HG02973 (cell line): ENCODE measurements at regions not wholly inside any gene's neighbourhood (a gene's known extent, or its start where the extent isn't known, plus 50 kb on each side); places are given as distances from the start of the nearest gene placed in this dataset.

Experiments used
- ATAC-seq: cut with Tn5 transposase; IDR thresholded peaks from one replicate; pipeline ENCODE4 v1.9.1; 2021; ENCODE audit warnings: moderate library complexity; ENCODE audit not compliant: unreplicated experiment

DNA sequence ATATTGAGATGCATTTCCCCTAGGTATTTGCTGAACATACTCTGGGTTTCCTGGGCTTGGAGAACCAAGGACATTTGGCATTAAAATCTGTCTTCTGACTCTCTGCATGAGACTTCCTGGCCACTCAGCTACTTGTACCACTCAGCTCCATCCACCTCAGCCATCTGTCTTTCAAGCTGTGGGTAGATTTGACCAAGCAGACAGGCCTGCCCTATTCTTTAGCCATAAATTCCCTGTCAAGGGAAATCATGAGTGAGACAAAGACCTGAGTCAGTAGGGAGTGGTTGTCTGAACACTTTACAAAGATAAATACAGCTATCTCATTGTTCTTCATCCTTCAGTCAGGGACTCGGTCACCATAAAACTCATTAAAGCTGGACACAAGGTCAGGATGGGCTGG is 399.1 kb downstream of the GPAM start:
- ATAC-seq, result no peak

DNA sequence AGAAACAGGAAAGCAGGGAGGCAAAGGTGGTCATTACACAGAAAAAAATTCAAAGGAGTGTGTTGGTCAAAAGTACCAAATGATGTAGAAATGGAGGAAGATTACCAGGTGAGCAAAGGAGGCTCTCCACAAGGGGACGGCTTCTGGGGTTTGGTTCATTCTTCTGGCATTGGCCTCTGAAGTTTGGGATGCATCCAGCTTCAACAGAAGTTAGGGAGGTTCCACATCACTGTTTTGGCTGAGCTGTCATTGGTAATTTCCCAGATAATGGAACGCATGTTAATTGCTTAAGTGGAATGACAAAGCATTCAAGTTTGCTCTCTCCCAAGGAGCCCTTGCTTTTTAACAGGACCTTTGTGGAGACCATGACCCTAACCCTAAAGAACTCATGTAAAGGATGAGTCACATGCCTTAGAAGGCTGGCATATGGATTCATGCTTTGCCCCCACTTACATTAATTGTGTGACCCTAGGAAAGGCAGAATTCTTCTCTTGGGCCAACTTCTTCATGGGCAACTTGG is 398.6 kb downstream of the GPAM start:
- no peak for ATAC-seq

DNA sequence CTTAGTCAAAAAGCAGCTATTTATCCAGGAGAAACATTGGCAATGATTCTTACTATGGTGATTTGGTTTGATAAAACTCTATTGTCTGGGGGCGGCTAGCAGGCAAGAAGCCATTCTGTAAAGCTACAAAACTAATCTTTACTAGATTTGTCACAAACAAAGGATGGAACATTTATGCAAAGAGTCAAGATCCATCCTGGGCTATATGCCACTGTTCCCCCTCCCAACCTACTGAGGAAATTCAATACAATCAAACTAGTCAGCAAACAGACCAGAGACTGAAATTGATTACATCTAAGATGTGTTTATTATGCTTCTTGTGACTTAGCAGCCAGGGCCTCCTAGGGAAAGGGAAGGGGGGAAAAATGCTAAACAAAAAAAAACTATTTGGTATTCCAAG is 397.6 kb downstream of the GPAM start:
- ATAC-seq, result no peak

DNA sequence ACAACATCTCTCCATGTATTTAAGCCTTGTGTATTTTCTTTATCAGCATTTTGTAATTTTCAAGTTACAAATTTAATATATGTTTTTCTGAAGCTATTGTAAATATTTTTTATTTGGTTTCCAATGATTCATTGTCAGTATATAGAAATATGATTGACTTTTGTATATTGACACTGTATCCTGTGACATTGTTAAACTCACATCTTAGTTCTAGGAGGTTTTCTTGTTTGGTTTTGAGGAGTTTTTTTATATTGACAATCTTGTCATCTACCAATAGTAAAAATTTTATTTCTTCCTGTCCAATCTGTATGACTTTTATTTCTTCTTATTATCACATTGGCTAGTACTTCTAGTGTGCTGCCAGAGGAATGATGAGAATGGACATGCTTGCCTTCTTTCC is 393.7 kb downstream of the GPAM start:
- no peak for ATAC-seq

DNA sequence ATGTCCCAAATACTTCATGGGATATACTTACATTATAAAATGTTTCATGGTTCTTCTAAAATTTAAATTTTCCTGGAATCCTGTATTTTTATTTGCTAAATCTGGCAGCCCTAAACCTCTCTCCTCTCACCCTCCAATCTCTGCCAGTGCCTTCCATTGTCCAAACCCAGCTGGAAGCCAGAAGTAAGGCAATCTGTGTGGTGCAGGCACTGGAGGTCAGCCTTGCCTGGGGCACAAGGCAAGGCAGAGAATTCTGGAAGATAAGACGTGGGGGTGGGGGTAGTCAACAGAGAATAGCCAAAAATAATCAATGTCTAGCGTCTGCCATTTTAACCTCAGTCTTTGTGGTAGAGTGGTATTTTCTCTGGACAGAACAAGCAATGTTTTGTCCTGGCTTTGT is 381.7 kb downstream of the GPAM start:
- ATAC-seq, result no peak

DNA sequence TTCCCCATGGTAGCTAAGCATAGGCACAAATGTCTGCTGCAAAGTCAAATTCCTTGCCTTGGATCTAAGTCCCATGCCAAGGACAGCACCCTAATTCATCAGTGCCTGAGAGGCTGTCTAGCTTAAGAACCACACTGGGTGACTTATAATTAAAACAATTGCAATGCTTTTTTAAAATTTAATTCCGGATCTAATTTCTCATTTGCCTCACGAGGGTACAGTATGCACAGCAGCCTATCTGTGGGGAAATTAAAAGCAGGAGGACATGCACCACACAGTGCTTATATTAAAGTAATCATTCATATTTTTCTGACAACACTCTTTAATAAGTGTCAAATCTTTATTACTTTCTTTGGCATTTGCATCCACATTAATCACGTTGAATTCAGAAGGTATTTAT is 378.8 kb downstream of the GPAM start:
- ATAC-seq, result no peak

DNA sequence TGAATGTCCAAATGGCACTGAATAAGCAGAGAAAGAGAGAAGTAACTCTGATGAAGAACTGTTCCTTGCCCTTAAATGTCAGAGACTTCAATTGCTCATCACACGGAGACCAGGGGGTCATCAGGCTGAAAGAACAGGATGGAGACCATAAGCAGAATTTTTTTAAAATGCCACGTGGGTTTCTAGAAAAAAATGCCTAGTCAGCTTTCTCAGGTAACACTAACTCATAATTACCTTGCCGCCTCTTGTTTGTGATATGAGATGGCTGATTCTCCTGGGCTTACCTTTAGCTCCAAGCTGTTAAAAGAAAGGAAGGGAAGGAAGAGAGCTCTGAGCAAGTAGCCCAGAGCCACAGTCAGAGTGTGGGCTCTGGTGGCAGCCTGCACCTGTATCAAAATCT is 372.0 kb downstream of the GPAM start:
- no peak for ATAC-seq

DNA sequence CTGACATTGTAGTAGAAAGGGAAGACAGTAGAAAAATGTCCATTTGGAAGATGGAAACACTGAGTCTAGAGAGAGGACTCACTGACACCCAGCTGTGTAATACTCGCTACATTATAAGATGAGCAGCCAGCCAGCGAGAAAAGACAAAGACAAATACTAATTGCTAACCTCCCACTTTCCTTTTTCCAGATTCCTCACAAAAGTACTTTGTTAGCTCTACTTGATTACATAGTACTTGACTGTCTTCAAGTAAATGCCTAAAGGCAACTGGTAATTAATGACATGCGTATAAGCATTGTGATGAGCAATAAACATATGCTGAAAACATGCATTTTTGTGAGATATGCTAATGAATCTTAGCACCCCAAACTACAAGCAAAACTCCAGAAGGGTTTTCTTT is 363.1 kb downstream of the GPAM start:
- ATAC-seq, result no peak

DNA sequence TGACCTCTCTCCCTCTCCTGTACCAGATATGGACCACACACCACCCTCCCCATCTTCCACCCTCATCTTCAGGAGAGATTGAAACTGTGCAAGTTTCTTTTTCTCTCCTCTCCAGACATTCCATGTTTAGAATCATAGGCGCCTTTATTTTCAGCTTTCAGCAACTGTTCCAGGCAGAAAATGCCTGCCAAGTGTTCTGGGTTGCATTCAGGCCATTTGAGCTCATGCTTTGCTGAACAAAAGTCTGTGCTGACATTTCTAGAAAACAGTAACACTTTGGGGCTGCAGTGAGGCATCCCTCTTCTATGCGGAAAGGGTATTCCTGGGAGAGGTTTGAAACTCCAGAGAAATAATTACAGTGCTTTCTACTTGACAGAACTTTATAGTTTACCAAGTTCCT is 361.7 kb downstream of the GPAM start:
- ATAC-seq, result no peak

DNA sequence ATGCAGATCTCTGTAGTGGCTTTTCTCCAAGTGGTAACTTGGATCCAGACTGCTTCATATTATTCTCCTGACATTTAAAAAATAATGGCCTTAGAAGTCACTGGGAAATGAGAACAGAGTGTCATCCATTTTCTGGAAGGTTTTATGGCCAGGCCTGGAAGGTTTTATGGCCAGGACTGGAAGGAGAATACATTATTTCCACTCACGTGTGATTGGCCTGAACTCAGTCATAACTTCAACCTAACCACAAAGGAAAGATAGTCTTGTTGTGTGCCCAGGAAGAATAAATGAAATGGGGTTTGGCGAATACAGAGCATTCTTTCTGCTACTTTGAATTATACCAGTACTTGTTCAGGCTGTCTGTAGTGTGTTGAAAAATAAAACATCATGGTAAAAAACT is 360.9 kb downstream of the GPAM start:
- ATAC-seq, result no peak

DNA sequence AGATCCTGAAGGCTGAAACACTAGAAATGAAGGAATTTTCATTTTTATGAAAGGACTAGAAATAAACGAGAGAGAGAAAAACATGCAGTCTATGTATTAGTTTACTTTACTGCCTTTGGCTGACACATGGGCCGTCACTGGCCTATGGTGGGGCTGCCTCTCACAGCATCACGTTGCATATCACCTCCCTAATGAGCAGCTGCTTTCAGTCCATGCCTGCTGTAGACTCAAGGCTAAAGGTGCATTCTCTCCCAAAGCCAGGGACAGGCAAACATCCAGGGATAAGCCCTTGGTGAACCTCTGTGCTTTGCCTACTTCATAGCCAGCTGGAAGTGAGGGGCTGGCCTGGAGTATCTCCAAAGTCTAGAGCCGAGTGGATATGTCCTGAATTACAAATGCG is 359.4 kb downstream of the GPAM start:
- ATAC-seq, result no peak

DNA sequence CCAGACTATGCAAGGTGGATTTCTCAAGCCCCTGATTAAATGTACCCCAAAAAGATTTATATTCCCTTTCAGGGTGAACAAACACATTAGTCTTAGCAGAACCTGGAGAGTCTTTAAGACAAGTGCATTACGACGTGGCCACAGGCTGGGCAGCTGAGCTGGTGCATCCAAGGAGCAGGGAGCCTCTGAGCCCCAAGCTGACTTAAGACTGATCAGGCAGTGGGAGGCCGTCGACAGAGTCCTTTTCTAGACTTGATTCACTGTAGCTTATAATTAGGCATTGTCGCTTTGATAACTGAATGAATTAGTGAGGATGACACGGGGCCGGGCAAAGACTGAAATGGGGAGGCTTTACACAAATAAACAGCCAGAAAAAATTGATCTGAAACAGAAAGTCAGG is 353.2 kb downstream of the GPAM start:
- no peak for ATAC-seq

DNA sequence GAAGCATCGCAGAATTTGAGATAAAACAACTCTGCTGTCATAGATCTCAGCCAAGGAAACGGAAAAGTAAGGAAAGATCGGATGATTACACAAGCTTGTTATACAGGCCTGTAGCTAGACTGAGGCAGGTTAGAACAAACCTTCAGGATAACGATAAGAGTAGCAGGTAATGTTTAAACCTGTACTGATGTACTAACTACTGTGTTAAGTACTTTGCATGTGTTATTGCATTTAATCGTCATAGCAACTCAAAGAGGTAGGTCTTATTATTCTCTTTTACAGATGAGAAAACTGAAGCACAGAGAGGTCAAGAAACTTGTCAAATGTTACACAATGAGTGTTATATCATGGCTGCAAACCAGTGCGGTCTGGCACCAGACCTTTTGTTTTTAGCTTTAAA is 352.5 kb downstream of the GPAM start:
- ATAC-seq, result no peak

DNA sequence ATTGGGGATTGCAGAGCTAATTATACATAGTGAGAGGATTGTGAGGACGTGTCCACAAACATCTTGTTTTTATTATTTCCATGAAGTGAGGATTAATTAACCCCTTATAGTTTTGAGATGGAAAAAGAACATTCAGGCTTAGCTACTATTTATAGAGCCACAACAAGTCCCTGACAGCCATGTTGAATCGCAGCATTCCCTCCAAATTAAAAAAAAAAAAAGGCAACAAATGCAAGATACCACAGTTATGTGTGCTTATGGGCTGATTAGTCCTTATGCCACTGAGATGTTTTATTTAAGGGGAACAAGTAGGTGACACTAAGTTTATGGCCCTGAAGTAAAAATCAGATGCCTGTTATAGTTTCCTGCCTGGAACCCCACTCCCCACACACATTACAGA is 350.3 kb downstream of the GPAM start:
- ATAC-seq, result no peak

DNA sequence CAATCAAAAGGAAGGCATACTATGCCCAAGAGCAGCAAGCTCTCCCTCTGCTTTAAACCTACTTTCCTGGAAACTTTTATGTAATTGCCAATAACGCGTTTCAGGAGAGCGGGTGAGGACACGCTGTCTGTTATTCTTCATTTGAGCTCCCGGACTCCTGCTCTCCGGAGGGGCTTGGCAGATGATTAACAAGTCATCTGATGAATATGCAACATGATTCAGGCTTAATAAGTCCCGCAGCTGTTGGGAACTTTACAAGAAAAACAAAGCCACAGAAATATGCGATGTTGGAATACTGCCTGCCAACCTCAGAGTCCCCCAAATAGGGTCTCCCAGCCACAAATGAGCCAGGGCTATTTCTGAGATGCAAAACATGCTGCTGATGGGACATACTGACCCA is 348.0 kb downstream of the GPAM start:
- ATAC-seq, result no peak

DNA sequence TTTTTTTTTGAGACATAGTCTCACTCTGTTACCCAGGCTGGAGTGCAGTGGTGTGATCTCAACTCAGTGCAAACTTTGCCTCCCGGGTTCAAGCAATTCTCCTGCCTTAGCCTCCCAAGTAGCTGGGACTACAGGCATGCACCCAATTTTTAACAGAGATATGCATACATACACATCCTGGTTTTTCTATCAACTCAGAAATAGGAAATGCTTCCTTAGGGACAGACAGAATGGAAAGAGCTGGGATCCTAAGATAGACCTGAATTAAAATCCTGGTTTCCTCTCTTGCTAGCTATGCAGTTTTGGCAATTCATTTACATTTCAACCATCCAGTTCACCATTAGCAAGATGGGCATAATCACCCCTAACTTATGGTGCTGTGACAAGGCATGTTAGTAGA is 347.5 kb downstream of the GPAM start:
- ATAC-seq, result no peak

DNA sequence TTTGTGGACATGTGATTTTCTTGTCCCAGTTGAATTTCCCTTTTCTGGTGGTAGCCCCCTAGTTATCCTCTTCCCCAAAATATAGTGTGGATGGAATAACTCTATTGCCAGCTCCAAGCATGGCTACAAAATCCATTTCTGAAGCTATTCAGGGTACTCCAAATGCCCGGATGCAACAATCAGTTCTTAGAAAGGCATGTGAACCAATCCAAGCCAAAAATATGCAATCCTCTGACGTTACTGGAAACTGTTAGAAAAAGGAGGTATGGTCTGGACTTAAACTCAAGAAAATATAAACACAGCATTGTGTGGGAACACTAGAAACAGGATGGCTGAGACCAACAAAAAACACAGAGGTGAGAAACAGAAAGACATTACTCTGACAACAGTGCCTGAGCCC is 347.0 kb downstream of the GPAM start:
- ATAC-seq, result no peak

DNA sequence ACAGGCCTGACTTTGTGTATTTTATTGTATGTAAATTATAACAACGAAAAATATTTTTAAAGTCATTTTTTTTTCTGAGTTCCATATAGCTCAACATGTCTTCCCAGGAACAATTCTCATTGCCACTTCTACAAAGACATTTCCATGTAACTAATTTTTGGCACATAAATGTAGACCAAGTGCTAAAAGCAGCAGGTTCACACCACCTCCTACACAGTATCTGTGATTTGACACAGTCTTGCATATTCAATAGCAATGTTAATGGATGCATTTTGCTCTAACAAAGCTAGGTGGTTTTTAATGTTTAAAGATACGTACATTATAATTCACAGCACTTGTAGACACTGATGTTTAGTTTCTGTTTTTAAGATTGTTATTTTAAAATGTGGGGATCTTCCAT is 346.5 kb downstream of the GPAM start:
- ATAC-seq, result no peak

DNA sequence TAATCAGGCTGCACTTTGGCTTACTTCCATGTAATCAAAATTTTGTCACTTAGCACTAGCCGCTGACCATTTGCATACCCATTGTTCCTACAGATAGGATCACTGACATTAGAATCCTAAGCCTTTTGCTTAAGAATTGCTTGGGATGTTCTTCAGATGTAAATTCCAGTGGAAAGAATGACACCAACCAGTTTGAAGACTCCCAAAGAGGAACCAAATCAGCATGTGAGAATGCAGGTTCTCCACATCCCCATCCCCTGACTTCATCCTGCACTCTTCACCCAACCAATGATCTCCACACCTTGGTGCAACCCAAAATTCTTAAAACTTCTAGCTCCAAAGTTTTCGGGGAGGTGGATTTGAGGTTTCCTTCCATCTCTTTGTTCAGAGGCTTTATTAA is 345.6 kb downstream of the GPAM start:
- no peak for ATAC-seq

DNA sequence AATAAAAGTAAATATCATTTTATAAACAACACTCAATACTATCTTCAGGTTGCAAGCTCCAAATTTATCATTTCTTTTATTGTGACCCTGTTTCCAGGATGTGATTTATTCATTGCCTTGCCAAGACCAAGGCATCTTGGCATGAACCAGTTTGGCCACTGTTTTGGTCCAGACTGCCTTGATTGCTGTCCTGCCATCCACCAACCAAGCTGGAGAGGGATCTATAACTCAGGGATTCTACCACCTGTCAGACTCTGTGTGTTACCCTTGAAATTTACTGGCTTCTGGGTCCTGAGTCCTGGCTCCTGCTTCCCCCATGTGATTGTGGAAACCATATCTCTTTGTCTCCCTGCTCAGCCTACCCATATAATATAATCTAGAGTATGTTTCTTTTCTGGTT is 343.0 kb downstream of the GPAM start:
- ATAC-seq, result no peak

DNA sequence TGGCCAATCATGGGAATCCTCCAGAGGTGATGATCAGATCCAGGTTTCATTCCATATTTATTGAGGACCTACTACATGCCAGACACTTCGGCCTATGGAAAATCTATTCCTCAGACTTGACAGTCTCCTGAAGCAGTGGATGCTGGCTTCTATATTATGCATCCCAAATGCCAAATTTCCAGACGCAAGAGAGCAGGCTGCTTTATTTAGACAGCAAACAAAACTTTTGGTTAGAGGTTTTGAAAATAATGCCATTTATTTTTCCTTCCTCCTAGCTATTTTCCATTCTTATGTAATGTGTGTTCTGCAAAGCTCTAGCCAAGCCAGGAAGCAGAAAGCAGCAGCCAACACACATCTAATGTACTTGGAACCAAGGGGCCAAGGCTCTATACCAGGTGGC is 330.8 kb downstream of the GPAM start:
- ATAC-seq, result no peak

DNA sequence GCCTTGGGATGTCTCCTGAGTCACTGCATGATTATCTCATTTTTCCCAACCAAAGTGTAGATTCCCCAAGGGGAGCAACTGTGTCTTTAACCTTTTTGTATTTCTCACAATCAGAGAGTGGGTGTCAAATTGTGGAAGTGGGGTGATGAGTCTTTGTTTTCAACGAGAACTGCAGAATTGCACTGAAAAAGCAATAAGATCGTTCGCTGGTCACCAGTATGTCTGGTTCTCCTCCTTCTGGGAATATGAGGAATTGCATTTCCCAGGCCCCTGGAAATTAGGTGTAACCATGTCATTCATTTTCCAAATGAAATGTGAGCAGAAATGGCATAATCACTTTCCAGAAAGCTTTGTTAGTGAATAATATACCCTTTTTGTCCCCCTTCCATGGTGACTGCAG is 326.9 kb downstream of the GPAM start:
- ATAC-seq, result no peak

DNA sequence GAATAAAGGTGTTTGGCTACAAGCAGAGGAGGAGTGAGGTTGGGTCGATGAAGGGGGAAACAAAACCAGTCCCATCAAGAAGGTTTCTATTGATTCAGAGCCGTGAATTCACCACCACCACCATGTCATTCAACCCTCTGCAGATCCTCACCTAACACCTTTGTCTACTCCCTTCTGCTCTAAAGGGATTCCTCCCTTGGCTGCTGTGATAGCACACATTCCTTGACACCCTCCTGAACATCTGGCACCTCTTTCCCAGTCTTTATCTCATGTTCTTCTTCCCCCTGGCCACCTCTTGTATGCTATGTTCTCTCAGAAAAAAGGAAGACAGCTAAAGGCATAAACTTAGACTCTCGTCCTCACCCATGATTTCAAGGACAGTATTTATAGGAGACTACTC is 318.0 kb downstream of the GPAM start:
- no peak for ATAC-seq

DNA sequence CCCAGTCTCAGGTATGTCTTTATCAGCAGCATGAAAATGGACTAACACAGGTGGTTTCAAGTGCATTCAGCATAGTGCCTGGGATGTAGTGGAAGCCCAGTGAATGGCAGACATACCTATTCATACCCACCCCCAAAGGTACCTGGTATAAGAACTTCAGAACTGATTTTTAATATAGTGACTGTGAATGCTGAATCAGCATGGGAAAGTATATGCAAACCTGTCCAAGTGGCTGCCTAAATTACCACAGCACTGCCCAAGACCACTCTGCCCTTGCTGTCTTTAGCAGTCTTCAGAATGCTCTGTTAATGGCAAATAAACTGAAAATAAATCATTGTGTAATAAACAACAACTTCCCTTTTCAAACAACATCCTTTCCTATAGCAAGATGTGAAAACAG is 312.1 kb downstream of the GPAM start:
- ATAC-seq, result no peak
